ENCODE measurements at regions not wholly inside any gene's neighbourhood (a gene's known extent, or its start where the extent isn't known, plus 50 kb on each side); places are given as distances from the start of the nearest gene placed in this dataset.

DNA sequence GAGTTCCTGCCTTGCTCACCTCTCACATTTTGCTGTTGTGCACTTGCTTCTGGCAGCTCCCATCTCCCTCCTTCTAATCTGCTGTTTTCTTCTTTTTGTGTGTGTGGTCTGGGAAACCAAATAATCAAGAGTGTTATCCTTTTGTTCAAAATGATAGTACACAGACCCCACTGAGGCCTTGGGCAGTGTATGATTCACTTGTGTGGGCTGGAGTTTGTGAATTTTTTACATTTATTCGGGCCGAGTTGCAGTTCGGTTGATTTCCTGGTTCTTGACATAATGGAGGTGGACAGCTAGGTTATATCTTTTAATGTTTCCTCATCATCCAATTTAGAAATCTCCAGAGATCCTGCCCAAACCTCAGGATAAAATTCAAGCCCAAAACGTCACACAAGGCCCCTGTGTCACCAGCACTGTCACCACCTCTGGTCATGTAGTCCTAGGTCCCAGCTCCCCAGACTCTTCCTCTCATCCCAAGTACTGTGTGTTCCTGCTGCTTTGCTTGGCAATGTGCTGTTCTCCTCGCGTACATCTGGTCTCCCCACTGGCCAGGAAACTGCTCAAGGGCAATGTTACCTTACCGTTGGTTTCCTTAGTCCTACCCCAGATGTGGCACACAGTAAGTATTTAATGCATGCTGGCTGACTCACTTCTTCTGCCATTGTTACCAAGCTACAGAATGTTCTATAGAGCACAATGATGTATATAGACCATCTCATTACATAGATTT, 55.7 kb upstream of the PHACTR2 start:
- CTCF ChIA-PET = no interaction called here
- intact Hi-C loops (cut with DNase I, micrococcal nuclease) = no loop called here
- POLR2A ChIA-PET = no interaction called here
- H3K27me3 Mint-ChIP-seq = no peaks in the 10 kb centered on the region
- no peak overlapping the region for H3K27ac Mint-ChIP-seq
- H3K36me3 Mint-ChIP-seq (ENCODE audit: low read depth) = no peaks in the 10 kb centered on the region
- no peak overlapping the region for H3K4me3 Mint-ChIP-seq
- ATAC-seq (no peak), DNase-seq (no peak)
- peaks cover 22% of the 10 kb centered on the region for H3K4me1 Mint-ChIP-seq
- H3K9me3 Mint-ChIP-seq (ENCODE audit: low read depth) = no peaks in the 10 kb centered on the region

GRCh38 chr6:143621159-143621873, 56.4 kb upstream of the PHACTR2 start:
- Mint-ChIP-seq H3K36me3 (ENCODE audit: low read depth) (no peaks in the 10 kb centered on the region), H3K27ac (no peak overlapping the region), H3K4me3 (no peak overlapping the region), H3K27me3 (no peaks in the 10 kb centered on the region), H3K9me3 (ENCODE audit: low read depth) (no peaks in the 10 kb centered on the region), H3K4me1 (peaks cover 26% of the 10 kb centered on the region)
- CTCF ChIA-PET = interaction anchor here (0.9 to 1.2 kb wide), 2 partner anchors 14 to 320 kb away, joined by 3 read pairs; no protein-coding TSS in a partner anchor
- intact Hi-C loops (cut with DNase I, micrococcal nuclease) = no loop called here
- no peak for DNase-seq
- POLR2A ChIA-PET = no interaction called here
- no peak for ATAC-seq

GRCh38 chr6:143620447-143620846, 57.3 kb upstream of the PHACTR2 start:
- ATAC-seq (no peak), DNase-seq (no peak)
- ChIA-PET CTCF (interaction anchor here (0.9 to 1.2 kb wide), 2 partner anchors 14 to 321 kb away, joined by 3 read pairs; no protein-coding TSS in a partner anchor), POLR2A (no interaction called here)
- peaks cover 25% of the 10 kb centered on the region for H3K4me1 Mint-ChIP-seq
- intact Hi-C loops (cut with DNase I, micrococcal nuclease) = no loop called here
- H3K27ac Mint-ChIP-seq = no peak overlapping the region
- H3K9me3 Mint-ChIP-seq (ENCODE audit: low read depth) = no peaks in the 10 kb centered on the region
- no peaks in the 10 kb centered on the region for H3K27me3 Mint-ChIP-seq
- H3K4me3 Mint-ChIP-seq = no peak overlapping the region
- no peaks in the 10 kb centered on the region for H3K36me3 Mint-ChIP-seq (ENCODE audit: low read depth)

DNA sequence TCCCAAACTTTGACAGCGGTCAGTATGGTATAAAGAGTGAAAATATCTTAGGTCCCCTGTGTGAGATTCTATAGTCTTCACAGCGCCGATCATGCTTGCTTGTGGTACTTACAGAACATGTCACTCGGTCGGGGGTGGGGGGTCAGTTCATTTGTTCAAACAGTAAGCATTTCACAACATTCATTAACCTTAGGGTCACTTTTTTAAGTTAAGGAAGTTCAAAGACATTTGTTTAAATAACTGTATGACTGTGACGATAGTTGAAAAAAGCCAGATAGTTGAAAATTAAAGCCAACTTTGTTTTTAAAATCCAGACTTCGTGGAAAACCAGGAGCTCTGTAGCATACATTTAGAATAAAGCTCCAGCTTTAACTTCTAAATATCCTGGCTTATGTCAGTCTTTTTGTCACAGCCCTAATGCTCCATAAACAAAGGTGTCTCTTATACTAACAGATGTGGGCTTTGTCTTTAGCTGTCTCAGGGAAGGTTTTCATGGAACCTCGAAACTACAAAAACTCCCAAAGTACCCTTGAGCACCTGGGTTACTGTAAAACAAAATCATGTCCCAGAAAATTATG, 57.9 kb upstream of the PHACTR2 start:
- CTCF ChIA-PET = interaction anchor here (0.6 to 1.2 kb wide), 2 partner anchors 322 to 925 kb away, joined by 3 read pairs; no protein-coding TSS in a partner anchor
- ATAC-seq (no peak), DNase-seq (no peak)
- POLR2A ChIA-PET = no interaction called here
- H3K36me3 Mint-ChIP-seq (ENCODE audit: low read depth) = no peaks in the 10 kb centered on the region
- no peak overlapping the region for H3K27ac Mint-ChIP-seq
- H3K4me1 Mint-ChIP-seq = peaks cover 26% of the 10 kb centered on the region
- intact Hi-C loops (cut with DNase I, micrococcal nuclease) = no loop called here
- no peaks in the 10 kb centered on the region for H3K9me3 Mint-ChIP-seq (ENCODE audit: low read depth)
- no peaks in the 10 kb centered on the region for H3K27me3 Mint-ChIP-seq
- H3K4me3 Mint-ChIP-seq = no peak overlapping the region

- ChIA-PET CTCF (interaction anchor here (1.6 kb wide), 1 partner anchor 10 kb away, joined by 5 read pairs; no protein-coding TSS in a partner anchor), POLR2A (no interaction called here)
- Mint-ChIP-seq H3K4me3 (no peak overlapping the region), H3K4me1 (peaks cover 27% of the 10 kb centered on the region), H3K9me3 (ENCODE audit: low read depth) (no peaks in the 10 kb centered on the region), H3K36me3 (ENCODE audit: low read depth) (no peaks in the 10 kb centered on the region), H3K27me3 (no peaks in the 10 kb centered on the region), H3K27ac (no peak overlapping the region)
- no peak for DNase-seq
- ATAC-seq = no peak
- intact Hi-C loops (cut with DNase I, micrococcal nuclease) = no loop called here
These were observed 61.0 kb upstream of the PHACTR2 start for GRCh38 chr6:143616741-143617140.

- ATAC-seq = peak; percentile 69
- no peak overlapping the region for H3K27ac Mint-ChIP-seq
- no peaks in the 10 kb centered on the region for H3K9me3 Mint-ChIP-seq (ENCODE audit: low read depth)
- peaks cover 33% of the 10 kb centered on the region for H3K4me1 Mint-ChIP-seq
- intact Hi-C loops (cut with DNase I, micrococcal nuclease) = no loop called here
- H3K36me3 Mint-ChIP-seq (ENCODE audit: low read depth) = no peaks in the 10 kb centered on the region
- ChIA-PET CTCF (no interaction called here), POLR2A (no interaction called here)
- no peak for DNase-seq
- H3K4me3 Mint-ChIP-seq = no peak overlapping the region
- no peaks in the 10 kb centered on the region for H3K27me3 Mint-ChIP-seq
These were observed 62.0 kb upstream of the PHACTR2 start for GRCh38 chr6:143615785-143616184.

DNA sequence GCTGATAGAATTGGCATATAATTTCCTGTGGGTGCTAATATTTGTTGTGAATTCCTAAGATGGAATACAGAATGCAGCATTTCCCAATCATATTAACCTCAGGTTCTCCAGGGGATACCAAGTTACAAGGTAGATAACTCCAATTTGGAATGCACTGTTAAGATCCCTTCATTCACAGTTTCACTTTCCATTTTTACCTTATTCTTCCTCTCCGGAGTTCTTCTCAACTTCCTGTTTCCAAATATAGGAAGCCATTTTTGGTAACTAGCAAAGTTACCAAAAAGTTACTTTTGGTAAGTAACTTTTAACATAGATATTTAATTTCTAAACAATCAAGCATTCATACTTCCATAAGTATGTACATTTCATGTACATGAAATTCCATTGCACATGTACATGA, 63.5 kb upstream of the PHACTR2 start:
- no peak for DNase-seq
- ATAC-seq = no peak
- H3K27ac Mint-ChIP-seq = no peak overlapping the region
- H3K4me3 Mint-ChIP-seq = no peak overlapping the region
- ChIA-PET POLR2A (no interaction called here), CTCF (interaction anchor here (0.6 kb wide), 1 partner anchor 115 kb away, joined by 3 read pairs; no protein-coding TSS in a partner anchor)
- no peaks in the 10 kb centered on the region for H3K9me3 Mint-ChIP-seq (ENCODE audit: low read depth)
- peaks cover 34% of the 10 kb centered on the region for H3K4me1 Mint-ChIP-seq
- no peaks in the 10 kb centered on the region for H3K27me3 Mint-ChIP-seq
- no peaks in the 10 kb centered on the region for H3K36me3 Mint-ChIP-seq (ENCODE audit: low read depth)
- intact Hi-C loops (cut with DNase I, micrococcal nuclease) = loop anchor here in 1 of 2 experiments (5.0 kb wide), 1 partner anchor 102 kb away; the partner anchor contains the start of gene FUCA2

DNA sequence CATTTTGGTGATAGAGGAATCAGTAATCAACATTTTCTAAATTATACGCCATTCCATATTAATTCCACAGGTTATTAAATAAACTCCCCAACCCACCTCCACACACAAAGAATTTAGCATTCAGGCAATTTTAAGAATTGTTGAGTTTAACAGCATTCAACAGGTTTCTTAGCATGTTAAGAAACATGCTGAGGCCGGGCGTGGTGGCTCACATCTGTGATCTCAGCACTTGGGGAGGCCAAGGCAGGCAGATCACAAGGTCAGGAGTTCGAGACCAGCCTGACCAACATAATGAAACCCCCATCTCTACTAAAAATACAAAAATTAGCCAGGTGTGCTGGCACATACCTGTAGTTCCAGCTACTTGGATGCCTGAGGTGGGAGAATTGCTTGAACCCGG, 64.0 kb upstream of the PHACTR2 start:
- no peaks in the 10 kb centered on the region for H3K27me3 Mint-ChIP-seq

GRCh38 chr6:143612186-143612585, 65.6 kb upstream of the PHACTR2 start:
- ATAC-seq (no peak), DNase-seq (no peak)
- H3K27ac Mint-ChIP-seq = no peak overlapping the region
- intact Hi-C loops (cut with DNase I, micrococcal nuclease) = loop anchor here in 1 of 2 experiments (5.0 kb wide), 1 partner anchor 100 kb away; the partner anchor contains the start of gene FUCA2
- ChIA-PET CTCF (interaction anchor here (0.7 to 0.9 kb wide), 2 partner anchors 37 to 129 kb away, joined by 3 read pairs; no protein-coding TSS in a partner anchor), POLR2A (no interaction called here)
- H3K36me3 Mint-ChIP-seq (ENCODE audit: low read depth) = no peaks in the 10 kb centered on the region
- H3K4me1 Mint-ChIP-seq = peaks cover 33% of the 10 kb centered on the region
- H3K9me3 Mint-ChIP-seq (ENCODE audit: low read depth) = no peaks in the 10 kb centered on the region
- H3K27me3 Mint-ChIP-seq = no peaks in the 10 kb centered on the region
- no peak overlapping the region for H3K4me3 Mint-ChIP-seq

More for the DNA sequence above, 64.0 kb upstream of the PHACTR2 start:
- no peak for ATAC-seq
- no peak for DNase-seq
- H3K36me3 Mint-ChIP-seq (ENCODE audit: low read depth) = no peaks in the 10 kb centered on the region
- ChIA-PET POLR2A (no interaction called here), CTCF (no interaction called here)
- no peak overlapping the region for H3K4me3 Mint-ChIP-seq
- peaks cover 32% of the 10 kb centered on the region for H3K4me1 Mint-ChIP-seq
- no peak overlapping the region for H3K27ac Mint-ChIP-seq
- intact Hi-C loops (cut with DNase I, micrococcal nuclease) = loop anchor here in 1 of 2 experiments (5.0 kb wide), 1 partner anchor 101 kb away; the partner anchor contains the start of gene FUCA2
- no peaks in the 10 kb centered on the region for H3K9me3 Mint-ChIP-seq (ENCODE audit: low read depth)

DNA sequence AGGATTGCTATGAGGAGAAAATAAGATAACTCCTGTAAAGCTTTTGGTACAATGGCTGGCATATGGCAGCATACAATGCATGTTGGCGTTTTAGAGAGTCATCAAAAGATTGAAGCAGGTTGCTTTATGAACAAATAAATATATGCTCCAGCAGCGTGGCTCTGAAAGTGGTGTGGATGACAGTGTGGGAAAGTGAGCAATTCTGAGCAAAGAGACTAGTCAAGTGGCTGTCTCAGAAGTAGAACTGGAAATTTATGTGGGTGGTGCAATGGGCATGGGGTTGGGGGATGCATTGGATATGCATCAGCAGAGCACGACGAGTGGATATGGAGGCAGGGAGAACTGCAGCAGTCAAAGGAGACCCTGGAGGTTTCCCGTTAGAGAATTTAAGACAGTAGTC, 66.2 kb upstream of the PHACTR2 start:
- Mint-ChIP-seq H3K9me3 (ENCODE audit: low read depth) (no peaks in the 10 kb centered on the region), H3K36me3 (ENCODE audit: low read depth) (no peaks in the 10 kb centered on the region), H3K27ac (no peak overlapping the region), H3K27me3 (no peaks in the 10 kb centered on the region), H3K4me1 (peaks cover 31% of the 10 kb centered on the region), H3K4me3 (no peak overlapping the region)
- ChIA-PET CTCF (interaction anchor here (0.7 to 1.3 kb wide), 3 partner anchors 11 to 402 kb away, joined by 3 read pairs; no protein-coding TSS in a partner anchor), POLR2A (no interaction called here)
- peak; percentile 26 for DNase-seq
- ATAC-seq = peak; percentile 67
- intact Hi-C loops (cut with DNase I, micrococcal nuclease) = loop anchor here in 1 of 2 experiments (5.0 kb wide), 1 partner anchor 99 kb away; the partner anchor contains the start of gene FUCA2

DNA sequence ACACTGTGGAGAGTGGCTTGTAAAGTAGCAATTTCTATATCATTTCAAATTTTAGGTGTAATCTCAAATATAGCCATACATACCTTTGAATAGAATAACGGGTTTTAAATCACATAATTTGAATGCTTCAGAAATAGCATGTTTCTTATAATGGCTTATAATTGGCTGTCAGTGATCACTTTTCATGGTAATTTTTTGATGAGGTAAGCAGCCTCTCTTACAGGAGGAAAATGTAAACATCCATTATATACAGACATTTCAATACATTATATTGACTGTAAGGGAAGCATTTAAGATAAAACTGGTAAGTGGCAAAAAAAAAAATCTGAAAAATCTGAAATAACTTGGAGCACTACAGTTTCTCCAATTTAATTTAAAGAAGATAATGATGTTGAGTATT, 67.8 kb upstream of the PHACTR2 start:
- DNase-seq = no peak
- H3K4me3 Mint-ChIP-seq = no peak overlapping the region
- H3K9me3 Mint-ChIP-seq (ENCODE audit: low read depth) = no peaks in the 10 kb centered on the region
- H3K27ac Mint-ChIP-seq = no peak overlapping the region
- no peaks in the 10 kb centered on the region for H3K36me3 Mint-ChIP-seq (ENCODE audit: low read depth)
- ATAC-seq = no peak
- intact Hi-C loops (cut with DNase I, micrococcal nuclease) = loop anchor here in 1 of 2 experiments (5.0 kb wide), 1 partner anchor 98 kb away; the partner anchor contains the start of gene FUCA2
- POLR2A ChIA-PET = no interaction called here
- CTCF ChIA-PET = interaction anchor here (0.7 to 1.2 kb wide), 3 partner anchors 14 to 802 kb away, joined by 3 to 4 read pairs (median 4); no protein-coding TSS in a partner anchor
- H3K4me1 Mint-ChIP-seq = peaks cover 22% of the 10 kb centered on the region
- H3K27me3 Mint-ChIP-seq = no peaks in the 10 kb centered on the region
